ENCODE measurements at regions not wholly inside any gene's neighbourhood (a gene's known extent, or its start where the extent isn't known, plus 50 kb on each side); places are given as distances from the start of the nearest gene placed in this dataset.

DNA sequence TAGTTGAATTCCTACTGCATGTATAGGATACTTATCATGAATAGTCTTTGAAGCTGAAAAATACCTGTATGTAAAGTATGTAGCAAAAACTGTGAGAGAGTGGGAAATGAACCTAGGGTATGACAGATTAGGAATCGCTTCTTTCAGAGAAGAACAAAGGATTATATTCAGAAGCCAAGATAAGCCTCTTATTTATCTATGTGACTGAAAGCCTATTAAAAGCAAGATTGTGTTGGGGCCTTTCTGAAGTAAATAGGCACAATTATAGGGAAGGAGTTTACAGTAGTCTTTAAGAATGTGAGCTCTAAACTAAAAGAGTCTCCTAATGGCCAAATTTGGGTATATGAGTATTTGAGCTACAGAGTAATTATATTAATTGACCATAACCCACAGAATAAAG, 102.1 kb downstream of the MTERF1 start:
- no peak overlapping the region for H3K4me3 ChIP-seq (ENCODE audit: low read length)
- intact Hi-C loops (cut with DNase I, micrococcal nuclease), result no loop called here
- Mint-ChIP-seq H3K4me1 (ENCODE audit: low read depth) (no peaks in the 10 kb centered on the region), H3K36me3 (ENCODE audit: low read depth) (no peaks in the 10 kb centered on the region), H3K27ac (no peak overlapping the region), H3K4me3 (no peak overlapping the region), H3K27me3 (peaks cover 4% of the 10 kb centered on the region), H3K9me3 (peaks cover 2% of the 10 kb centered on the region)
- DNase-seq (no peak), ATAC-seq (ENCODE audit: poor library complexity) (no peak)
- H3K9me3 ChIP-seq (ENCODE audit: control insufficient read depth in 1 of 2, insufficient read depth in 1 of 2, low read length in 2 of 2), result no peaks in the 10 kb centered on the region
- H3K4me1 ChIP-seq (ENCODE audit: insufficient read depth, low read length), result no peaks in the 10 kb centered on the region
- H3K36me3 ChIP-seq (ENCODE audit: insufficient read depth, low read length), result no peaks in the 10 kb centered on the region
- ChIA-PET POLR2A (no interaction called here), CTCF (no interaction called here)
- TF ChIP-seq, protein P1, sequence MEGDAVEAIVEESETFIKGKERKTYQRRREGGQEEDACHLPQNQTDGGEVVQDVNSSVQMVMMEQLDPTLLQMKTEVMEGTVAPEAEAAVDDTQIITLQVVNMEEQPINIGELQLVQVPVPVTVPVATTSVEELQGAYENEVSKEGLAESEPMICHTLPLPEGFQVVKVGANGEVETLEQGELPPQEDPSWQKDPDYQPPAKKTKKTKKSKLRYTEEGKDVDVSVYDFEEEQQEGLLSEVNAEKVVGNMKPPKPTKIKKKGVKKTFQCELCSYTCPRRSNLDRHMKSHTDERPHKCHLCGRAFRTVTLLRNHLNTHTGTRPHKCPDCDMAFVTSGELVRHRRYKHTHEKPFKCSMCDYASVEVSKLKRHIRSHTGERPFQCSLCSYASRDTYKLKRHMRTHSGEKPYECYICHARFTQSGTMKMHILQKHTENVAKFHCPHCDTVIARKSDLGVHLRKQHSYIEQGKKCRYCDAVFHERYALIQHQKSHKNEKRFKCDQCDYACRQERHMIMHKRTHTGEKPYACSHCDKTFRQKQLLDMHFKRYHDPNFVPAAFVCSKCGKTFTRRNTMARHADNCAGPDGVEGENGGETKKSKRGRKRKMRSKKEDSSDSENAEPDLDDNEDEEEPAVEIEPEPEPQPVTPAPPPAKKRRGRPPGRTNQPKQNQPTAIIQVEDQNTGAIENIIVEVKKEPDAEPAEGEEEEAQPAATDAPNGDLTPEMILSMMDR (IDR thresholded peaks at IDR 0.05), result no peak
- H3K27ac ChIP-seq (ENCODE audit: low read depth in 1 of 2, low read length in 2 of 2), result no peak overlapping the region
- no peaks in the 10 kb centered on the region for H3K27me3 ChIP-seq (ENCODE audit: control insufficient read depth in 1 of 2, insufficient read depth in 2 of 2, low read length in 2 of 2)

DNA sequence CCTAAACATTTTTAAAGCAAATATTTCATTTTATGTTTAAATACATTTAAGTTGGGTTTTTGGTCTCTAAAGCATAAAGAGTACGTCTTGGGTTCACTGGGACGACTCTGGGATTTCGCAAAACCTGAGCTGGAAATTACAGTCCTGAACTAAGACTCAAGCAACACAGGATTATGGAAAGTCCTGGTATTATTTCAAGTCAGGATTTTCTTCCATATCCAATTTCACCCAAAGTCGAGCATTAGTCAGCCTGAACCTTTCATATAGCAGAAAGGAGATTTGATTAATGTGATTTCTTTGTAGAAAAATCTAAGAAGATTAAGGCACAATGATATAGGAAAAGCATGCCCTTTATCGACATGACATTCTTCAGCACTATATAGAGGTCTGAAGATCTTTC, 100.0 kb downstream of the MTERF1 start:
- H3K9me3 ChIP-seq (ENCODE audit: control insufficient read depth in 1 of 2, insufficient read depth in 1 of 2, low read length in 2 of 2), result no peaks in the 10 kb centered on the region
- H3K4me1 ChIP-seq (ENCODE audit: insufficient read depth, low read length), result no peaks in the 10 kb centered on the region
- H3K27me3 ChIP-seq (ENCODE audit: control insufficient read depth in 1 of 2, insufficient read depth in 2 of 2, low read length in 2 of 2), result no peaks in the 10 kb centered on the region
- intact Hi-C loops (cut with DNase I, micrococcal nuclease), result no loop called here
- no peak for ATAC-seq (ENCODE audit: poor library complexity)
- H3K4me1 Mint-ChIP-seq (ENCODE audit: low read depth), result no peaks in the 10 kb centered on the region
- DNase-seq, result no peak
- no peak overlapping the region for H3K4me3 Mint-ChIP-seq
- no peaks in the 10 kb centered on the region for H3K36me3 ChIP-seq (ENCODE audit: insufficient read depth, low read length)
- H3K4me3 ChIP-seq (ENCODE audit: low read length), result no peak overlapping the region
- no peaks in the 10 kb centered on the region for H3K36me3 Mint-ChIP-seq (ENCODE audit: low read depth)
- H3K27ac Mint-ChIP-seq, result no peak overlapping the region
- peaks cover 2% of the 10 kb centered on the region for H3K9me3 Mint-ChIP-seq
- POLR2A ChIA-PET, result no interaction called here
- CTCF ChIA-PET, result no interaction called here
- TF ChIP-seq, protein P1 (IDR thresholded peaks at IDR 0.05), result no peak
- peaks cover 4% of the 10 kb centered on the region for H3K27me3 Mint-ChIP-seq
- no peak overlapping the region for H3K27ac ChIP-seq (ENCODE audit: low read depth in 1 of 2, low read length in 2 of 2)

- POLR2A ChIA-PET, result no interaction called here
- H3K27ac ChIP-seq (ENCODE audit: low read depth in 1 of 2, low read length in 2 of 2), result no peak overlapping the region
- no peak for ATAC-seq (ENCODE audit: poor library complexity)
- no peak for DNase-seq
- TF ChIP-seq, protein P1 (IDR thresholded peaks at IDR 0.05), result no peak
- Mint-ChIP-seq H3K9me3 (no peaks in the 10 kb centered on the region), H3K4me1 (ENCODE audit: low read depth) (no peaks in the 10 kb centered on the region), H3K27me3 (no peaks in the 10 kb centered on the region), H3K4me3 (no peak overlapping the region), H3K27ac (no peak overlapping the region), H3K36me3 (ENCODE audit: low read depth) (no peaks in the 10 kb centered on the region)
- intact Hi-C loops (cut with DNase I, micrococcal nuclease), result loop anchor here in 1 of 2 experiments (2.0 kb wide), 1 partner anchor 702 kb away; no protein-coding TSS in a partner anchor
- CTCF ChIA-PET, result no interaction called here
- H3K4me3 ChIP-seq (ENCODE audit: low read length), result no peak overlapping the region
- H3K4me1 ChIP-seq (ENCODE audit: insufficient read depth, low read length), result no peaks in the 10 kb centered on the region
- no peaks in the 10 kb centered on the region for H3K27me3 ChIP-seq (ENCODE audit: control insufficient read depth in 1 of 2, insufficient read depth in 2 of 2, low read length in 2 of 2)
- H3K36me3 ChIP-seq (ENCODE audit: insufficient read depth, low read length), result no peaks in the 10 kb centered on the region
- no peaks in the 10 kb centered on the region for H3K9me3 ChIP-seq (ENCODE audit: control insufficient read depth in 1 of 2, insufficient read depth in 1 of 2, low read length in 2 of 2)
Observed at GRCh38 chr7:91784469-91784868, 96.0 kb downstream of the MTERF1 start.

All from CD4-positive, alpha-beta T cell (primary cell).